NT2/D1 (cell line): ENCODE measurements at regions not wholly inside any gene's neighbourhood (a gene's known extent, or its start where the extent isn't known, plus 50 kb on each side); places are given as distances from the start of the nearest gene placed in this dataset.

Source experiments
- DNase-seq: peaks from one replicate; pipeline ENCODE4 v3.0.0-alpha.2; 2011; ENCODE audit warnings: low read depth, low spot score
- H3K27me3 ChIP-seq: 2 replicates; pipeline ENCODE4 v1.6.0; 2011; ENCODE audit warnings: mild to moderate bottlenecking; ENCODE audit not compliant: insufficient read length, insufficient read depth
- H3K36me3 ChIP-seq: 2 replicates; pipeline ENCODE4 v1.6.1; 2011; ENCODE audit warnings: mild to moderate bottlenecking, low read length, mixed read lengths; ENCODE audit not compliant: insufficient read depth, insufficient read length
- H3K4me1 ChIP-seq: 2 replicates; pipeline ENCODE4 v1.5.1; 2011; ENCODE audit not compliant: insufficient read depth, insufficient read length
- H3K4me3 ChIP-seq: 2 replicates; pipeline ENCODE4 v1.5.1; 2011; ENCODE audit warnings: low read depth; ENCODE audit not compliant: insufficient read length
- H3K9ac ChIP-seq: 2 replicates; pipeline ENCODE4 v1.6.0; 2011; ENCODE audit warnings: low read depth; ENCODE audit not compliant: insufficient read length
- H3K9me3 ChIP-seq: 2 replicates; pipeline ENCODE4 v1.5.1; 2011; ENCODE audit warnings: mild to moderate bottlenecking, low read length; ENCODE audit not compliant: insufficient read depth
- SUZ12 ChIP-seq: IDR thresholded peaks from 2 replicates; pipeline ENCODE4 v1.6.1; 2011; ENCODE audit not compliant: insufficient read length, insufficient read depth; ENCODE audit errors: extremely low read depth
- YY1 ChIP-seq: IDR thresholded peaks from 2 replicates; pipeline ENCODE4 v1.6.1; 2011; ENCODE audit not compliant: insufficient read length, insufficient read depth
- ZNF274 ChIP-seq: IDR thresholded peaks from 2 replicates; pipeline ENCODE4 v1.6.1; 2011; ENCODE audit warnings: mild to moderate bottlenecking, low read depth, low read length

GRCh38 chr15:91490211-91490610 is 363.3 kb upstream of the SLCO3A1 start:
- Histone ChIP-seq H3K36me3 (no peaks in the 10 kb centered on the region), H3K9me3 (no peaks in the 10 kb centered on the region), H3K4me1 (no peaks in the 10 kb centered on the region), H3K27me3 (no peaks in the 10 kb centered on the region), H3K4me3 (no peak overlapping the region), H3K9ac (no peak overlapping the region)
- DNase-seq: no peak
- TF ChIP-seq YY1 (no peak), ZNF274 (no peak), SUZ12 (no peak)

DNA sequence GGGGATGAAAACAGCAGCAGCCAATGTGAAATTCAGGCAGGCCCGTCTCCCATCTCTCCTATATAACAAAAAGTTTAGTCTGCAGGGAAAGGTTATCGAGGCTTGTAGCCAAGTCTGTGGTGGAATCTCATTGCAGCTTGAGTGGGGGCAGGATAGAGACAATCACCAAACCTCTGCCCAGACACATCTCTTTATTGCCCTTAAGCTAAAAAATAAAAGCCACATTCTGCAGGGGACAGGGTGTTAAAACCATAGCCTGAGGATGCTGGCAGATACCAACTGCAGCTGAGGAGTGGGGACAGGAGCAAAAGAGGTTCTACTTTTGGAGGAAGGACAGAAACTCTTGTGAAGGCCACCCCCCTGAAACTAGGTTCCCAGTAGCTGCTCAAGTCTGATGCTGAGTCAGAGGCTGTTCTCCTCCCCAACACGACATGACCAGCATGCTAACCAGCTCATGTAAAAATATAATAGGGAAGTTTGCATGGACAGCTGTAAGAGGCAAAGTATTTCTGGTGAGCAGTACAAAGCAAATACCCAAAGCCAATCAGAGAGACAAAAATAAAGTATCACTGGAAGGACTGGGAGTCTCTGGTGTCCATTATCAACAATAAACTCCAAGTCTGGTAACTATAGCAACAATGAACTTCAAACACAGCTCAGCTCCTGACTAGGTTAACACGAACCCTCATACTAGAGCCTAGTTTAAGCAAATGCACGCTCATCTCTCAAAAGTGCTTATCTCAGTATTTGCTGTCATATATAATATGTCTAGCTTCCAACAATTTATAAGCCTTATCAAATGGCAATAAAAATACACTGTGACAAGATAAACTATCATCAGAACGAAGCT is 362.2 kb upstream of the SLCO3A1 start:
- TF ChIP-seq SUZ12 (no peak), ZNF274 (no peak), YY1 (no peak)

GRCh38 chr15:91496754-91497691 is 356.5 kb upstream of the SLCO3A1 start:
- no peak for DNase-seq
- Histone ChIP-seq H3K27me3 (no peaks in the 10 kb centered on the region), H3K36me3 (no peaks in the 10 kb centered on the region), H3K4me1 (no peaks in the 10 kb centered on the region), H3K9me3 (no peaks in the 10 kb centered on the region), H3K4me3 (no peak overlapping the region), H3K9ac (no peak overlapping the region)
- TF ChIP-seq YY1 (no peak), ZNF274 (no peak), SUZ12 (no peak)

More for the DNA sequence above, 362.2 kb upstream of the SLCO3A1 start:
- H3K9ac ChIP-seq: no peak overlapping the region
- no peak for DNase-seq
- no peaks in the 10 kb centered on the region for H3K4me1 ChIP-seq
- H3K27me3 ChIP-seq: no peaks in the 10 kb centered on the region
- no peaks in the 10 kb centered on the region for H3K36me3 ChIP-seq
- H3K4me3 ChIP-seq: no peak overlapping the region
- no peaks in the 10 kb centered on the region for H3K9me3 ChIP-seq

- H3K9me3 ChIP-seq: no peaks in the 10 kb centered on the region
- no peak for DNase-seq
- no peak for TF ChIP-seq SUZ12
- no peak for TF ChIP-seq YY1
- no peak for TF ChIP-seq ZNF274
Observed at GRCh38 chr15:91498046-91498748, 355.3 kb upstream of the SLCO3A1 start.

GRCh38 chr15:91498749-91499062 is 354.8 kb upstream of the SLCO3A1 start:
- no peak for DNase-seq
- no peak for TF ChIP-seq ZNF274
- no peak for TF ChIP-seq SUZ12
- no peak for TF ChIP-seq YY1
- Histone ChIP-seq H3K4me3 (no peak overlapping the region), H3K9me3 (no peaks in the 10 kb centered on the region), H3K4me1 (no peaks in the 10 kb centered on the region), H3K27me3 (no peaks in the 10 kb centered on the region), H3K9ac (no peak overlapping the region), H3K36me3 (no peaks in the 10 kb centered on the region)

More at GRCh38 chr15:91498046-91498748, 355.3 kb upstream of the SLCO3A1 start:
- H3K4me1 ChIP-seq: no peaks in the 10 kb centered on the region
- H3K27me3 ChIP-seq: no peaks in the 10 kb centered on the region
- H3K4me3 ChIP-seq: no peak overlapping the region
- H3K9ac ChIP-seq: no peak overlapping the region
- no peaks in the 10 kb centered on the region for H3K36me3 ChIP-seq

GRCh38 chr15:91499774-91500383 is 353.6 kb upstream of the SLCO3A1 start:
- no peak for TF ChIP-seq SUZ12
- TF ChIP-seq YY1: no peak
- TF ChIP-seq ZNF274: no peak
- Histone ChIP-seq H3K36me3 (no peaks in the 10 kb centered on the region), H3K27me3 (no peaks in the 10 kb centered on the region), H3K9ac (no peak overlapping the region), H3K9me3 (no peaks in the 10 kb centered on the region), H3K4me1 (no peaks in the 10 kb centered on the region), H3K4me3 (no peak overlapping the region)
- DNase-seq: no peak
